ENCODE measurements at regions not wholly inside any gene's neighbourhood (a gene's known extent, or its start where the extent isn't known, plus 50 kb on each side); places are given as distances from the start of the nearest gene placed in this dataset.

GRCh38 chr3:101172516-101172915 lies 147.9 kb downstream of the IMPG2 start:
- BruUV-seq (replicated peaks): no TSS peak
- no peaks in the 10 kb centered on the region for H3K4me1 Mint-ChIP-seq (ENCODE audit: insufficient read depth, unreplicated experiment)
- no peak for DNase-seq (ENCODE audit: unreplicated experiment)
- no peak for TF ChIP-seq CTCF (IDR thresholded peaks at IDR 0.05; ENCODE audit: unreplicated experiment)
- POLR2A ChIA-PET: no interaction called here
- CTCF ChIA-PET: no interaction called here
- H3K4me3 Mint-ChIP-seq (ENCODE audit: unreplicated experiment): no peak overlapping the region
- no peaks in the 10 kb centered on the region for H3K9me3 Mint-ChIP-seq (ENCODE audit: unreplicated experiment)
- H3K36me3 Mint-ChIP-seq (ENCODE audit: insufficient read depth, unreplicated experiment): no peaks in the 10 kb centered on the region
- no peaks in the 10 kb centered on the region for H3K27me3 Mint-ChIP-seq (ENCODE audit: insufficient read depth, unreplicated experiment)
- H3K27ac Mint-ChIP-seq (ENCODE audit: low read depth, unreplicated experiment): no peak overlapping the region
- intact Hi-C loops (cut with micrococcal nuclease): no loop called here

DNA sequence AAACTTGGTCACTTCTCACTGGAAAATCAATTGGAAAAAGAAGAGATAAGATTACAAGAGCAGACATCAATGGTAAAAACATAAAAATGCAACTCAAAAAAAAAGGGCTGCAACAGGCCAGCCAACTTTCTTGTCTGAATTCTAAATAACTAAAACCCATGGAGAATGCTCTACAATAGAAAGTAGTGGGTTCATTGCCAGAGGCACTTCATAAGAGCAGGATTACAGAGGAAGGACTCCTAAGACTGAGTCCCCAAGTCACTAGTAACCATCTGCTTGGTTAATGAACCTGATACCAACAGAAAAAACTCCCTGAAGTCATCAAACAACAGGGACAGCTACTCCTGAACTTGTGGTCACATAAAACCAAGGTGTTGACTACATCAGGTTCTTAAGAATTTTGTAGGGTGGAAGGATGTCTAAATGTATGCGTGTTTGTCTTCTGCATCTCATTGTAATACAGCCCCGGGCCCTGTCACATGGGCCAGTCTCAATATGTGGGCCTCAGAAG lies 148.6 kb downstream of the IMPG2 start:
- TF ChIP-seq CTCF (IDR thresholded peaks at IDR 0.05; ENCODE audit: unreplicated experiment): no peak
- no peak overlapping the region for H3K4me3 Mint-ChIP-seq (ENCODE audit: unreplicated experiment)
- H3K4me1 Mint-ChIP-seq (ENCODE audit: insufficient read depth, unreplicated experiment): no peaks in the 10 kb centered on the region
- intact Hi-C loops (cut with micrococcal nuclease): no loop called here
- H3K27me3 Mint-ChIP-seq (ENCODE audit: insufficient read depth, unreplicated experiment): no peaks in the 10 kb centered on the region
- no peaks in the 10 kb centered on the region for H3K9me3 Mint-ChIP-seq (ENCODE audit: unreplicated experiment)
- no peak overlapping the region for H3K27ac Mint-ChIP-seq (ENCODE audit: low read depth, unreplicated experiment)
- CTCF ChIA-PET: no interaction called here
- no TSS peak for BruUV-seq (replicated peaks)
- no peaks in the 10 kb centered on the region for H3K36me3 Mint-ChIP-seq (ENCODE audit: insufficient read depth, unreplicated experiment)
- POLR2A ChIA-PET: no interaction called here
- no peak for DNase-seq (ENCODE audit: unreplicated experiment)

GRCh38 chr3:101170806-101171558 lies 149.4 kb downstream of the IMPG2 start:
- H3K27me3 Mint-ChIP-seq (ENCODE audit: insufficient read depth, unreplicated experiment): no peaks in the 10 kb centered on the region
- intact Hi-C loops (cut with micrococcal nuclease): no loop called here
- ChIA-PET POLR2A (no interaction called here), CTCF (interaction anchor here (1.0 kb wide), 1 partner anchor 23 kb away, joined by 3 read pairs; no protein-coding TSS in a partner anchor)
- BruUV-seq (replicated peaks): no TSS peak
- no peak for TF ChIP-seq CTCF (IDR thresholded peaks at IDR 0.05; ENCODE audit: unreplicated experiment)
- H3K4me3 Mint-ChIP-seq (ENCODE audit: unreplicated experiment): no peak overlapping the region
- H3K9me3 Mint-ChIP-seq (ENCODE audit: unreplicated experiment): no peaks in the 10 kb centered on the region
- H3K4me1 Mint-ChIP-seq (ENCODE audit: insufficient read depth, unreplicated experiment): no peaks in the 10 kb centered on the region
- no peaks in the 10 kb centered on the region for H3K36me3 Mint-ChIP-seq (ENCODE audit: insufficient read depth, unreplicated experiment)
- H3K27ac Mint-ChIP-seq (ENCODE audit: low read depth, unreplicated experiment): no peak overlapping the region
- no peak for DNase-seq (ENCODE audit: unreplicated experiment)

- no peak for TF ChIP-seq CTCF (IDR thresholded peaks at IDR 0.05; ENCODE audit: unreplicated experiment)
- intact Hi-C loops (cut with micrococcal nuclease): no loop called here
- POLR2A ChIA-PET: interaction anchor here (1.0 kb wide), 1 partner anchor 23 kb away, joined by 3 read pairs; no protein-coding TSS in a partner anchor
- H3K9me3 Mint-ChIP-seq (ENCODE audit: unreplicated experiment): no peaks in the 10 kb centered on the region
- no peak for DNase-seq (ENCODE audit: unreplicated experiment)
- BruUV-seq (replicated peaks): no TSS peak
- no peak overlapping the region for H3K27ac Mint-ChIP-seq (ENCODE audit: low read depth, unreplicated experiment)
- H3K36me3 Mint-ChIP-seq (ENCODE audit: insufficient read depth, unreplicated experiment): no peaks in the 10 kb centered on the region
- no peak overlapping the region for H3K4me3 Mint-ChIP-seq (ENCODE audit: unreplicated experiment)
- CTCF ChIA-PET: interaction anchor here (0.5 to 1.1 kb wide), 3 partner anchors 22 to 289 kb away, joined by 3 to 8 read pairs (median 5); no protein-coding TSS in a partner anchor
- no peaks in the 10 kb centered on the region for H3K27me3 Mint-ChIP-seq (ENCODE audit: insufficient read depth, unreplicated experiment)
- H3K4me1 Mint-ChIP-seq (ENCODE audit: insufficient read depth, unreplicated experiment): no peaks in the 10 kb centered on the region
Measured at GRCh38 chr3:101170062-101170771, 150.2 kb downstream of the IMPG2 start.

Data from MCF 10A (cell line).